ENCODE measurements at regions not wholly inside any gene's neighbourhood (a gene's known extent, or its start where the extent isn't known, plus 50 kb on each side); places are given as distances from the start of the nearest gene placed in this dataset.

- Histone ChIP-seq H3K27ac (ENCODE audit: low read depth, low read length, poor library complexity, severe bottlenecking) (no peak overlapping the region), H3K4me1 (ENCODE audit: insufficient read depth, low read length, severe bottlenecking) (peaks cover 4% of the 10 kb centered on the region), H2AFZ (ENCODE audit: low read length) (no peak overlapping the region)
These were observed 105.2 kb downstream of the SLITRK6 start for GRCh38 chr13:85693889-85694511.

GRCh38 chr13:85690368-85690767, 108.9 kb downstream of the SLITRK6 start:
- no peak overlapping the region for H2AFZ ChIP-seq (ENCODE audit: low read length)

More at GRCh38 chr13:85693889-85694511, 105.2 kb downstream of the SLITRK6 start:
- no peaks in the 10 kb centered on the region for H3K36me3 ChIP-seq (ENCODE audit: insufficient read depth, low read length)
- no peaks in the 10 kb centered on the region for H3K27me3 ChIP-seq (ENCODE audit: insufficient read depth, low read length)
- H3K79me2 ChIP-seq (ENCODE audit: insufficient read depth, low read length): no peaks in the 10 kb centered on the region
- no peaks in the 10 kb centered on the region for H4K20me1 ChIP-seq (ENCODE audit: insufficient read depth, low read length)
- no peaks in the 10 kb centered on the region for H3K9me2 ChIP-seq (ENCODE audit: low read depth, low read length)
- H3K9ac ChIP-seq (ENCODE audit: low read length): no peak overlapping the region
- no peaks in the 10 kb centered on the region for H3F3A ChIP-seq (ENCODE audit: insufficient read depth, low read length)
- H3K4me2 ChIP-seq (ENCODE audit: low read length): no peak overlapping the region; the same call in 1 of the 2 replicates
- TF ChIP-seq EZH2 (IDR thresholded peaks at IDR 0.05; ENCODE audit: borderline replicate concordance, low read length): no peak
- TF ChIP-seq, protein P1, sequence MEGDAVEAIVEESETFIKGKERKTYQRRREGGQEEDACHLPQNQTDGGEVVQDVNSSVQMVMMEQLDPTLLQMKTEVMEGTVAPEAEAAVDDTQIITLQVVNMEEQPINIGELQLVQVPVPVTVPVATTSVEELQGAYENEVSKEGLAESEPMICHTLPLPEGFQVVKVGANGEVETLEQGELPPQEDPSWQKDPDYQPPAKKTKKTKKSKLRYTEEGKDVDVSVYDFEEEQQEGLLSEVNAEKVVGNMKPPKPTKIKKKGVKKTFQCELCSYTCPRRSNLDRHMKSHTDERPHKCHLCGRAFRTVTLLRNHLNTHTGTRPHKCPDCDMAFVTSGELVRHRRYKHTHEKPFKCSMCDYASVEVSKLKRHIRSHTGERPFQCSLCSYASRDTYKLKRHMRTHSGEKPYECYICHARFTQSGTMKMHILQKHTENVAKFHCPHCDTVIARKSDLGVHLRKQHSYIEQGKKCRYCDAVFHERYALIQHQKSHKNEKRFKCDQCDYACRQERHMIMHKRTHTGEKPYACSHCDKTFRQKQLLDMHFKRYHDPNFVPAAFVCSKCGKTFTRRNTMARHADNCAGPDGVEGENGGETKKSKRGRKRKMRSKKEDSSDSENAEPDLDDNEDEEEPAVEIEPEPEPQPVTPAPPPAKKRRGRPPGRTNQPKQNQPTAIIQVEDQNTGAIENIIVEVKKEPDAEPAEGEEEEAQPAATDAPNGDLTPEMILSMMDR (IDR thresholded peaks at IDR 0.05; ENCODE audit: low read length): no peak
- no peak overlapping the region for H3K4me3 ChIP-seq (ENCODE audit: low read depth, low read length, poor library complexity, severe bottlenecking)
- H3K9me3 ChIP-seq (ENCODE audit: low read length): no peaks in the 10 kb centered on the region

DNA sequence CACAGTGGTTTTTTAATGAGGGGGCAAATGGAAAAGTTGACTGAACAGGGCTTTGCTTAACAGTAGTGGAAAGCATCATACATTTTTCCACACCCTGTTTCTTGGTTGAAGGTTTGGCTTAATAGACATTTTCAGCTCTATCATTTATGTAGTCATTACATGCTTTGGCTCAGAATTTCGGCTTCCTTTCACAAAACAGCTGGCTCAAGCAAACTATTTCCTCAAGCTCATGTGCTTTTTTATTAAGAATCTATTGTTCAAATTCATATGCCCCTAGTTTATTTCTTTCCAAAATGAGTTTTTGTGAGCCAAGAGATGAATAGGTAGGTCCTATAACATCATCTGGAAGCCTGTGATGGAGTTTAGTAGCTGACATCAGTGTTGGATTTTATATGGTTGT, 113.8 kb downstream of the SLITRK6 start:
- H3K4me2 ChIP-seq (ENCODE audit: low read length): no peak overlapping the region
- H3K9me2 ChIP-seq (ENCODE audit: low read depth, low read length): no peaks in the 10 kb centered on the region
- H3K27ac ChIP-seq (ENCODE audit: low read depth, low read length, poor library complexity, severe bottlenecking): no peak overlapping the region
- no peaks in the 10 kb centered on the region for H4K20me1 ChIP-seq (ENCODE audit: insufficient read depth, low read length)
- no peaks in the 10 kb centered on the region for H3K9me3 ChIP-seq (ENCODE audit: low read length)
- H3K27me3 ChIP-seq (ENCODE audit: insufficient read depth, low read length): no peaks in the 10 kb centered on the region
- no peaks in the 10 kb centered on the region for H3K36me3 ChIP-seq (ENCODE audit: insufficient read depth, low read length)
- no peaks in the 10 kb centered on the region for H3F3A ChIP-seq (ENCODE audit: insufficient read depth, low read length)
- H3K4me1 ChIP-seq (ENCODE audit: insufficient read depth, low read length, severe bottlenecking): no peaks in the 10 kb centered on the region
- TF ChIP-seq, protein P1 (IDR thresholded peaks at IDR 0.05; ENCODE audit: low read length): no peak
- TF ChIP-seq EZH2 (IDR thresholded peaks at IDR 0.05; ENCODE audit: borderline replicate concordance, low read length): no peak
- no peak overlapping the region for H3K9ac ChIP-seq (ENCODE audit: low read length)
- H3K79me2 ChIP-seq (ENCODE audit: insufficient read depth, low read length): no peaks in the 10 kb centered on the region
- no peak overlapping the region for H3K4me3 ChIP-seq (ENCODE audit: low read depth, low read length, poor library complexity, severe bottlenecking)
- H2AFZ ChIP-seq (ENCODE audit: low read length): no peak overlapping the region

More at GRCh38 chr13:85690368-85690767, 108.9 kb downstream of the SLITRK6 start:
- H3K9me2 ChIP-seq (ENCODE audit: low read depth, low read length): no peaks in the 10 kb centered on the region
- no peaks in the 10 kb centered on the region for H3K36me3 ChIP-seq (ENCODE audit: insufficient read depth, low read length)
- TF ChIP-seq EZH2 (IDR thresholded peaks at IDR 0.05; ENCODE audit: borderline replicate concordance, low read length): no peak
- TF ChIP-seq, protein P1 (IDR thresholded peaks at IDR 0.05; ENCODE audit: low read length): no peak
- no peaks in the 10 kb centered on the region for H3K27me3 ChIP-seq (ENCODE audit: insufficient read depth, low read length)
- H3K9me3 ChIP-seq (ENCODE audit: low read length): no peaks in the 10 kb centered on the region
- no peaks in the 10 kb centered on the region for H4K20me1 ChIP-seq (ENCODE audit: insufficient read depth, low read length)
- no peaks in the 10 kb centered on the region for H3F3A ChIP-seq (ENCODE audit: insufficient read depth, low read length)
- H3K9ac ChIP-seq (ENCODE audit: low read length): no peak overlapping the region
- no peaks in the 10 kb centered on the region for H3K79me2 ChIP-seq (ENCODE audit: insufficient read depth, low read length)
- no peak overlapping the region for H3K4me3 ChIP-seq (ENCODE audit: low read depth, low read length, poor library complexity, severe bottlenecking)
- H3K4me2 ChIP-seq (ENCODE audit: low read length): no peak overlapping the region
- H3K4me1 ChIP-seq (ENCODE audit: insufficient read depth, low read length, severe bottlenecking): peaks cover 4% of the 10 kb centered on the region
- no peak overlapping the region for H3K27ac ChIP-seq (ENCODE audit: low read depth, low read length, poor library complexity, severe bottlenecking)
